ENCODE measurements at regions not wholly inside any gene's neighbourhood (a gene's known extent, or its start where the extent isn't known, plus 50 kb on each side); places are given as distances from the start of the nearest gene placed in this dataset.
A peak's percentile ranks its signal among the peaks of the same experiment; 100 is the strongest.
"Not testable (repeated sequence)": the region's sequence is repeated elsewhere in the genome, so short reads cannot be mapped to it uniquely, and the experiment has no call there.

GRCh38 chr5:44051591-44051990 is 337.6 kb downstream of the FGF10 start:
- DNase-seq (ENCODE audit: low read depth): no peak
- H3K4me3 ChIP-seq (ENCODE audit: low read length): no peak overlapping the region
- no peak for TF ChIP-seq CTCF (IDR thresholded peaks at IDR 0.05; ENCODE audit: insufficient read depth, low read depth, low read length, missing control alignments)

GRCh38 chr5:44048276-44048984 is 340.8 kb downstream of the FGF10 start:
- no peak for DNase-seq (ENCODE audit: low read depth)
- no peak for TF ChIP-seq CTCF (IDR thresholded peaks at IDR 0.05; ENCODE audit: insufficient read depth, low read depth, low read length, missing control alignments)
- no peak overlapping the region for H3K4me3 ChIP-seq (ENCODE audit: low read length)

- no peak overlapping the region for H3K4me3 ChIP-seq (ENCODE audit: low read length)
- TF ChIP-seq CTCF (IDR thresholded peaks at IDR 0.05; ENCODE audit: insufficient read depth, low read depth, low read length, missing control alignments): no peak
- peak; percentile 13 for DNase-seq (ENCODE audit: low read depth)
Observed at GRCh38 chr5:44046619-44047364, 342.4 kb downstream of the FGF10 start.

DNA sequence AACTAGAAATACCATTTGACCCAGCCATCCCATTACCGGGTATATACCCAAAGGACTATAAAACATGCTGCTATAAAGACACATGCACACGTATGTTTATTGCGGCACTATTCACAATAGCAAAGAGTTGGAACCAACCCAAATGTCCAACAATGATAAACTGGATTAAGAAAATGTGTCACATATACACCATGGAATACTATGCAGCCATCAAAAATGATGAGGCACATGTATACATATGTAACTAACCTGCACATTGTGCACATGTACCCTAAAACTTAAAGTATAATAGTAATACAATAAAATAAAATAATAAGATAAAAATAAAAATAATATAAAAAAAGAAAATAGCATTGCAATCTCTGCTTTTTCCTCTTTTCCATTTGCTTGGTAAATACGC is 344.7 kb downstream of the FGF10 start:
- DNase-seq (ENCODE audit: low read depth); H3K4me3 ChIP-seq (ENCODE audit: low read length): not testable (repeated sequence)

GRCh38 chr5:44028226-44028625 is 361.0 kb downstream of the FGF10 start:
- no peak overlapping the region for H3K4me3 ChIP-seq (ENCODE audit: low read length)
- no peak for DNase-seq (ENCODE audit: low read depth)

DNA sequence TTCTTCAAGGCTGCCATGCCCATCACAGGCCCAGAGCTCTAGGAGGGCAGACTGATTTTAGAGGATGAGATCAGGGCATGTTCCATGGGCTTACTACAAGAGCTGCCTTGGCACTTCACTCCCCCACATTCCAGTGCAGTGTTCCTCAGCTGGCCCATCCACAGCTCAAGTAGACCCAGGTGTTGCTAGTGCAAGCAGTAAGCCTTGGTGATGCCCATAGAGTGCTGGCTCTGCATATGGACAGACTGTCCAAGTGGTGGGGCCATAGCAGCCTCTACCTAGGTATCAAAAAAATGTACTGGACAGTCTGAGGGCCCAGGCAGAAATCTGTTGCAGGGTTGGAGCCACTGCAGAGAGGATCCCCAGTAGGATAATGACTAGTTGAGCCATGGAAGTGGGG is 366.6 kb downstream of the FGF10 start:
- no peak for DNase-seq (ENCODE audit: low read depth)
- no peak overlapping the region for H3K4me3 ChIP-seq (ENCODE audit: low read length)
- no peak for TF ChIP-seq CTCF (IDR thresholded peaks at IDR 0.05; ENCODE audit: insufficient read depth, low read depth, low read length, missing control alignments)

More at GRCh38 chr5:44028226-44028625, 361.0 kb downstream of the FGF10 start:
- no peak for TF ChIP-seq CTCF (IDR thresholded peaks at IDR 0.05; ENCODE audit: insufficient read depth, low read depth, low read length, missing control alignments)

GRCh38 chr5:44011518-44011917 is 377.7 kb downstream of the FGF10 start:
- no peak overlapping the region for H3K4me3 ChIP-seq (ENCODE audit: low read length)
- no peak for DNase-seq (ENCODE audit: low read depth)
- no peak for TF ChIP-seq CTCF (IDR thresholded peaks at IDR 0.05; ENCODE audit: insufficient read depth, low read depth, low read length, missing control alignments)
